ENCODE measurements at regions not wholly inside any gene's neighbourhood (a gene's known extent, or its start where the extent isn't known, plus 50 kb on each side); places are given as distances from the start of the nearest gene placed in this dataset.
"Not testable (repeated sequence)": the region's sequence is repeated elsewhere in the genome, so short reads cannot be mapped to it uniquely, and the experiment has no call there.

GRCh38 chr2:226088366-226088674 is 688.8 kb downstream of the NYAP2 start:
- TF ChIP-seq POLR2A (IDR thresholded peaks at IDR 0.05), result no peak
- no peaks in the 10 kb centered on the region for H3K27me3 ChIP-seq
- no peaks in the 10 kb centered on the region for H3K9me3 ChIP-seq
- peaks cover 0 to 2% (median 0%) of the 10 kb centered on the region in 4 donors for H3K36me3 ChIP-seq
- H3K27ac ChIP-seq, result peak overlapping the region in 2 of 3 donors; percentile 11 to 33
- peaks cover 0 to 15% (median 0%) of the 10 kb centered on the region in 4 donors for H3K4me1 ChIP-seq
- intact Hi-C loops (cut with DNase I), result no loop called here
- DNase-seq, result no peak
- H3K4me3 ChIP-seq, result no peak overlapping the region
- peak; percentile 20 to 44 (median 34) for ATAC-seq
- WGBS (ENCODE audit: insufficient coverage, low coverage, low lambda C conversion rate, missing lambda C conversion rate), result 10% methylated on average over 2 of the region's 3 CpGs

DNA sequence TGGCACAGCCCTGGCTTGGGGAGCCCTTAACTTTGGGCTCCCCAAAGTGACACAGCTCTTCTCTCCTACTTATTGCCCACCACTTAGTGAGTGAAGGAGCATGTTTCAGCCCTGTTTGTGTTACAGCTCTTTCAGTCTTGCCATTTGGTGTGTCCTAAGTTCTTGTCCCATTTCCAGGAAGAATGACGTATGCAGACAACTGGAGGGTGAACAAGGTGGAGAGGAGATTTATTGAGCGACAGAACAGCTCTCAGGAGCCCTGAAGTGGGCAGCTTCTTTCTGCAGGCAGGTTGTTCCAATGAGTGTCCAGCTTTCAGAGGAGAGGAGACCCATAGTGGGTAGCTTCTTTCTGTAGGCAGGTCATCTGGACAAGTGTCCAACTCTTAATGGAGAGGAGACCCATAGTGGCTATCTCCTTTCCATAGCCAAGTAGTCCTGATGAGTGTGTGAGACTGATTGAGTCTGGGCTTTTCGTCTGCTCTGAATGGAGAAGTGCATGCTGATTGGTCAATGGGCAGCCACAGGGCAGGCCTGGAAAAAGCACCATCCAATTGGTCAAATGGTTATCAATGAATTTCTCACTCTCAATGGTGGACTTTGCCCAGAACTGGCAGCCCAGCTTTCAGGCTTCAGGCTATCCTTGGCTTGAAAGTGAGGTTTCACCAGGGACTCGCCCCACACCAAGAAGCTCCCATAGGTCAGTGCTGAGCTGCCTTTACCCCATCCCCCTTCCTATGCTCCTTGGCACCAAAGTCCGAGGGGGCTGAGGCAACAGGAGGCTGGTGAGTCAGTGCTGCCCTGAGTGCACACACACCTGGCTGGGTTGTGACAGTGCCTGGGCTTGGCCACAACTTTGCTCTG is 688.2 kb downstream of the NYAP2 start:
- peak; percentile 50 to 86 (median 85) for DNase-seq
- H3K4me1 ChIP-seq, result peaks cover 0 to 15% (median 0%) of the 10 kb centered on the region in 4 donors
- peak overlapping the region in 2 of 3 donors; percentile 11 to 61 for H3K27ac ChIP-seq
- peaks cover 0 to 2% (median 0%) of the 10 kb centered on the region in 4 donors for H3K36me3 ChIP-seq
- H3K4me3 ChIP-seq, result no peak overlapping the region
- 82% methylated on average over 3 of the region's 5 CpGs for WGBS (ENCODE audit: insufficient coverage, low coverage, low lambda C conversion rate, missing lambda C conversion rate)
- no peaks in the 10 kb centered on the region for H3K9me3 ChIP-seq
- H3K27me3 ChIP-seq, result no peaks in the 10 kb centered on the region
- TF ChIP-seq POLR2A (IDR thresholded peaks at IDR 0.05), result no peak
- TF ChIP-seq, protein P1, sequence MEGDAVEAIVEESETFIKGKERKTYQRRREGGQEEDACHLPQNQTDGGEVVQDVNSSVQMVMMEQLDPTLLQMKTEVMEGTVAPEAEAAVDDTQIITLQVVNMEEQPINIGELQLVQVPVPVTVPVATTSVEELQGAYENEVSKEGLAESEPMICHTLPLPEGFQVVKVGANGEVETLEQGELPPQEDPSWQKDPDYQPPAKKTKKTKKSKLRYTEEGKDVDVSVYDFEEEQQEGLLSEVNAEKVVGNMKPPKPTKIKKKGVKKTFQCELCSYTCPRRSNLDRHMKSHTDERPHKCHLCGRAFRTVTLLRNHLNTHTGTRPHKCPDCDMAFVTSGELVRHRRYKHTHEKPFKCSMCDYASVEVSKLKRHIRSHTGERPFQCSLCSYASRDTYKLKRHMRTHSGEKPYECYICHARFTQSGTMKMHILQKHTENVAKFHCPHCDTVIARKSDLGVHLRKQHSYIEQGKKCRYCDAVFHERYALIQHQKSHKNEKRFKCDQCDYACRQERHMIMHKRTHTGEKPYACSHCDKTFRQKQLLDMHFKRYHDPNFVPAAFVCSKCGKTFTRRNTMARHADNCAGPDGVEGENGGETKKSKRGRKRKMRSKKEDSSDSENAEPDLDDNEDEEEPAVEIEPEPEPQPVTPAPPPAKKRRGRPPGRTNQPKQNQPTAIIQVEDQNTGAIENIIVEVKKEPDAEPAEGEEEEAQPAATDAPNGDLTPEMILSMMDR (IDR thresholded peaks at IDR 0.05), result no peak
- ATAC-seq, result peak; percentile 86 to 92 (median 90)
- intact Hi-C loops (cut with DNase I), result no loop called here

DNA sequence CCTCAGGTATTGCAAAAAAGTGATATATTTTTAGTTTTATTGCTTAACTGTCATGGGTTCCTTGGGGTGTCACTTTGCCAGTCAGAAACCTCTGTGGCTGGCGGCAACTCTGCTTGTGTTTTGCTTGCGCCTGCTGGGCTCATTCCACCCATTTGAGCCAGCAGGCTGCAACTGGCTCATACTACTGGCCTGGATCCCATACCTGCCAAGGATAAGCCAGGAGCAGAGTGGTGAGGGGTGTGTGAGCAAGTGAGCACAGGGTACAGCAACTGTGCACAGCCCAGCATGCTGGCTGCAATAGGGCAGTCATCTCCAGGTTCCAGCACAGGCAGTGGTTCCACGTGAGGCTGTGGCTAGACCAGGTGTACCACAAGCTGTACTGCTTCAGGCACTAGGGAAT is 687.5 kb downstream of the NYAP2 start:
- intact Hi-C loops (cut with DNase I), result no loop called here
- Histone ChIP-seq H3K27me3 (no peaks in the 10 kb centered on the region), H3K4me1 (peaks cover 0 to 15% (median 0%) of the 10 kb centered on the region in 4 donors), H3K4me3 (no peak overlapping the region), H3K9me3 (no peaks in the 10 kb centered on the region), H3K27ac (peak overlapping the region in 2 of 3 donors; percentile 7 to 61), H3K36me3 (peaks cover 0 to 2% (median 0%) of the 10 kb centered on the region in 4 donors)
- peak; percentile 51 to 72 (median 66) for ATAC-seq
- DNase-seq, result peak in 2 of 3 donors; percentile 60 to 72
- WGBS (ENCODE audit: insufficient coverage, low coverage, low lambda C conversion rate, missing lambda C conversion rate), result 75% methylated on average over 2 of the region's 3 CpGs
- TF ChIP-seq, protein P1 (IDR thresholded peaks at IDR 0.05), result no peak
- no peak for TF ChIP-seq POLR2A (IDR thresholded peaks at IDR 0.05)

- Histone ChIP-seq H3K27ac (no peak overlapping the region), H3K36me3 (peaks cover 0 to 2% (median 0%) of the 10 kb centered on the region in 4 donors), H3K4me3 (no peak overlapping the region), H3K27me3 (no peaks in the 10 kb centered on the region), H3K4me1 (peaks cover 0 to 15% (median 0%) of the 10 kb centered on the region in 4 donors), H3K9me3 (no peaks in the 10 kb centered on the region)
- DNase-seq (no peak), ATAC-seq (no peak)
- TF ChIP-seq, protein P1 (IDR thresholded peaks at IDR 0.05), result no peak
- no peak for TF ChIP-seq POLR2A (IDR thresholded peaks at IDR 0.05)
- intact Hi-C loops (cut with DNase I), result no loop called here
- WGBS (ENCODE audit: insufficient coverage, low coverage, low lambda C conversion rate, missing lambda C conversion rate), result 14% methylated on average over 1 of the region's 1 CpG
Observed at GRCh38 chr2:226086190-226086589, 686.7 kb downstream of the NYAP2 start.

DNA sequence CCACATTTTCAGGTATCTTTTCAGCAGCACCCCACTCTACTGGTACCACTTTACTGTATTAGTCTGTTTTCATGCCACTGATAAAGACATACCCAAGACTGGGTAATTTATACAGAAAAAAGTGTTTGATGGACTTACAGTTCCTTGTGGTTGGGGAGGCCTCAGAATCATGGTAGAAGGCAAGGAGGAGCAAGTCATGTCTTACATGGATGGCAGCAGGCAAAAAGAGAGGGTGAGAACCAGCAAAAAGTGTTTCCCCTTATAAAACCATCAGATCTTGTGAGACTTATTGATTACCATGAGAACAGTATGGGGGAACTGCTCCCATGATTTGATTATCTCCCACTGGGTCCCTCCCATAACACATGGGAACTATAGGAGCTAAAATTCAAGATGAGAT is 685.9 kb downstream of the NYAP2 start:
- DNase-seq; ATAC-seq; H3K27me3 ChIP-seq; intact Hi-C loops (cut with DNase I); H3K27ac ChIP-seq; H3K36me3 ChIP-seq; H3K9me3 ChIP-seq; H3K4me3 ChIP-seq: not testable (repeated sequence)
- H3K4me1 ChIP-seq, result peaks cover 0 to 15% (median 0%) of the 10 kb centered on the region in 4 donors
